Stimulated activated CD4-positive, alpha-beta T cell treated with anti-CD3 and anti-CD28 coated beads, Interleukin-15, amount 100 ng/mL, for 24 hours (primary cell): ENCODE measurements at regions not wholly inside any gene's neighbourhood (a gene's known extent, or its start where the extent isn't known, plus 50 kb on each side); places are given as distances from the start of the nearest gene placed in this dataset.

Experiments
- DNase-seq: peaks from one replicate; pipeline ENCODE4 v3.0.0-alpha.2; 2020

DNA sequence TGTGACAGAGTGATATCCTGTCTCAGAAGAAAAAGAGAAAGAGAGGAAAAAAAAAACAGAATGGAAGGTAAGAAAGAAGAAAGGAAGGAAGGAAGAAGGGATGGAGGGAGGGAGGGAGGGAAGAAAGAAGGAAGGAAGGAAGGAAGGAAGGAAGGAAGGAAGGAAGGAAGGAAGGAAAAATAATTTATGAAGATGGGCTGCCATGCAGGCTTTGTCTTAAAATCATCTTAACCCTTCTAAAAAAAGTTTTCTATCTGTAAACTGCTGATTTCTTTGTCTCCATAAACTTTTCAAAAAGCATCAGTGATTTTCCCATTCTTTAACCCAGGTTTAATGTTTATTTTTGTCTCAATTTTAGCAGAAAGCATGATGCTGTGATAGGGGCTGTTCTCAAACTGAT, 1154.1 kb upstream of the CDH6 start:
- DNase-seq: no peak

DNA sequence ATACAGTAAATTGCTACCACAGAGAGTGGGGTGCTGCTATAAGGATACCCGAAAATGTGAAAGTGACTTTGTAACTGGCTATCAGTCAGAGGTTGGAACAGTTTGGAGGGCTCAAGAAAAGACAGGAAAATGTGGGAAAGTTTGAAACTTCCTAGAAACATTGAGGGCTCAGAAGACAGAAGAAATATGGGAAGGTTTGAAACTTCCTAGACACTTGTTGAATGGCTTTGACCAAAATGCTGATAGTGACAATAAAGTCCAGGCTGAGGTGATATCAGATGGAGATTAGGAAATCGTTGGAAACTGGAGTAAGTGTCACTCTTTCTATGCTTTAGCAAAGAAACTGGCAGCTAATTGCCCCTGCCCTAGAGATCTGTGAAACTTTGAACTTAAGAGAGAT, 1158.6 kb upstream of the CDH6 start:
- DNase-seq: no peak

DNA sequence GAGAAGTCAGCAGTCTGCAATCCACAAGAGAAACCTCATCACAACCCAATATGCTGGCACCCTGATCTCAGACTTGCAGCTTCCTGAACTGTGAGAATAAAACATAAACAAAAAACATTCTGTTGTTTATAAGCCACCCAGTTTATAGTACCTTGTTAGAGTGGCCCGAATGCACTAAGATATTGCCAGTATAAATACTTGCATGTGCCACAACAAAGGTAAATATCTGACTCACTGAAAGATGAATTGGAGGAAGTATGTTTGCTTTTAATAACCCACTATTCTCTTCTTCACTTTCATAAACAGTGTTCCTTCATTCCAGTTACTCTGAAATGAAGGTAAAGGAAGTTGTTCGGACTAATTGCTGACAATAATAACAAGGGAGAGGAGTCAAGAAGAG, 1163.4 kb upstream of the CDH6 start:
- DNase-seq: no peak

DNA sequence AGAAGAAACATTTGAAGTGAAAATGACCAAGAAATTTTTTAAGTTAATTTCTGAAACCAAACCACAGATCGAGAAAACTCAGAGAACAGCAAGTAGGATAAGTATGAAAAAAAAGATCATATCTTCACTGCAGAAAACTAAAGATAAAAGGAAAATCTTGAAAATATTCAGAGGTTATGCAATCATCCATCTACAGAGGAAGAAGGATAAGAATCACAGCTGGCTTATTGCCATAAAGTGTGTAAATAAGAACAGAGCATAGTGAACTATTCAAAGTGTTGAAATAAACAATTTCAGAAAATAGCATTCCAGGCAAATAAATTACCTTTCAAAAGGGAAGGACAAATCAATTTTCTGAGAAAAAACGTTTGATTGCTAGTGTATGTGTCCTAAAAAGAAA, 1191.7 kb upstream of the CDH6 start:
- DNase-seq: no peak

DNA sequence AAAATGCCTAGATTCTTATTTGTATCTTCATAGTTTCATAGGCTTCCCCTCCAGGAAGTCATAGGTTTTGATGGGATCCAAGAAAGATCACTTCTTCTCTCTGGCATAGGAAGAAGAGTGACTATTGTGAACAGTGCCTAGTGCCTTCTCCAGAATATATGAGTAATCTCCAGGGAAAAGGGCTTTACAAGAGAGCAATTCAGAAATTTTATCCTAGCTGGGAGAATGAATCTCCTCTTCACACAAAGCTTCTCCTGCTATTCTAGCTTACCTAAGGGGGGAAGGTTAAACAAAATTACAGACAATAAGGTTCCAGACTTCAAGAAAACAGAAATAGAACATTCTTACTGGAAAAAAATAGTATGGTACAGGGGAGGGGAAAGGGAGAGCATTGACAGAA, 1193.3 kb upstream of the CDH6 start:
- no peak for DNase-seq

DNA sequence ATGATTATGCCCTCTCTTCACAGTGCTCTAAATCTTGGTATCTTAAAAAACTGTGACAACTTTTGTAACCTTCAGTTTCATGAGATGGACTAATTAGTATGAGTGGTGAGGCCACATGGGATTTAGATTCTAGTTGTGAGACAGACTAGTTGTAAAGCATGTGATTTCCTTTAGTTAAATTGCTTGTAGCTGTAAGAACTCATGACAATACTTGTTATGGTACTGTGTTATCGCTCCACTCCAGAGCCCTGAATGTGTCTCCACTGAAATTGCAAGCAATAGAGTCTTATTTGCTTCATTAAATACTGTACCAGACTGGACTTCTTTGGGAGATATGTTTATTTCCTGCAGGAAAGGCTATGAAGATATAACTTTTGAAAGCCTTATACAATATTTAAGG, 1198.3 kb upstream of the CDH6 start:
- no peak for DNase-seq

DNA sequence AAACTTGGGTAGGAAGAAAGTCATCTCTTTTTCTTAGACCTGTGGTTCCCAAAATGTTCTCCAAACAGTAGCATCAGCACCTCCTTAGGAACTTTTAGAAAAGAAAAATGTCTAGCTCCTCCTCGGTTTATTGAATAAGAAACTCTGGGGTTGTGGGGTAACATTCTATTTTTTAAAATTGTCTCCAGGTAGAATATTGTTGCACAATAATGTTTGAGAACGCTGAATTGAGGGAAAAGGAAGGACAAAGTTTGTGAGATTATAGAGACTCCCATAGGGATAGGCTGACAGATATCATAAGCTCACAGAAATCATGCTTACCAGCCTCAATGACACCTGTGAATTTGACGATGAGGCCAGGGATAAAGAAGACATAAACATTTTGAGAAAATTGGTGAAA, 1199.0 kb upstream of the CDH6 start:
- DNase-seq: no peak

DNA sequence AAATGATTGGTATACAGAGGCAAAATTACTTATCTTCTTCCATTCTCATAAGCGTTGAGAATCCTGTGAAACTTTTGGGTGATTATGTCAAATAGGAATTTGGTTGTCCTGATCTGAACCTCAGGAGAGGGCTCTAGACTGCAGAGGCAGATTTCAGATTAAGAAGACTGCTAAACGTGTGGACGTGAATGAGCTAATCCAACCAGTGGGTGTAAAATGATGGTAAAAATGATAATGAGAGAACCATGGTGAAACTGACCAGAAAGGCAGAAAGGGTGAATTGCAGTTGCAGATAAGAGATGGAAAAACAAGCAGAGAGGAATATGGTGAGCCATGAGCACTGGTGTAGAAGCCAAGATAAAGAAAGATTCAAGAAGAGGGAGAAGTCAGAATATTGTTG, 1200.2 kb upstream of the CDH6 start:
- no peak for DNase-seq

DNA sequence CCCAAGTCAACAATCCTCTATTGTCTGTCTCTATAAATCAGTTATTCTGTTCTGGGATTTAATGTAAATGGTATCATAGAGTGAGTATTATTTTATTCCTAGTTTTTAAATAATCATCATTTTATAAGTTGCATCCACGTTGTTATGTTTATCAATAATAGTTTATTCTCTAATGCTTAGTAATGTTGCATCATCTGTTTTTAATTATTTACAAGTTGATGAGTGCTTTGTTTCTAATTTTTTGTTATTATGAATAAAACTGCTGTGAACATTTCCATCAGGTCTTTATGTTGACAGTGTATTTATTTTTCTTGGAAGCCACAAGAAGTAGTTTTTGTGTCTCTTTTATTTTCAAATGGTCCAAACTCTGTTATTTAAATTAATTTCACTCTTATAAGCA, 1201.2 kb upstream of the CDH6 start:
- DNase-seq: no peak

DNA sequence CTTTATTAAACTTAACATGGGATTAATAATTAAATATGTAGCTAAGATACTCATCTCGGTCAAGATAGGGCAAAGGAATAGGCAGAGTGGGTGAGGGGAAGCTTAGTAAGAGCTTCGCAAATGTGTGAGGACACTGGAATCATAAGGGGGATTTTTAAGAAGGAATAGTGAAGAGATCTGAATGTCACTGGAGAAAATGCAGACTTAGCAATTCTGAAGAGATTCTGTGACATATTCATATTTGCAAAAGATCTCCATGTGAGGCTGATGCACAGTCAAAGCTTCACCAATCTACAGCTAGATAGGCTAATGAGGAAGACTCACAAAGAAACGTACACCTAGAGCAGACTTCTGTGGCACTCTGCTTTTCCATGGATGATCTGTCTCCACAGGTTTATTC, 1202.8 kb upstream of the CDH6 start:
- no peak for DNase-seq

DNA sequence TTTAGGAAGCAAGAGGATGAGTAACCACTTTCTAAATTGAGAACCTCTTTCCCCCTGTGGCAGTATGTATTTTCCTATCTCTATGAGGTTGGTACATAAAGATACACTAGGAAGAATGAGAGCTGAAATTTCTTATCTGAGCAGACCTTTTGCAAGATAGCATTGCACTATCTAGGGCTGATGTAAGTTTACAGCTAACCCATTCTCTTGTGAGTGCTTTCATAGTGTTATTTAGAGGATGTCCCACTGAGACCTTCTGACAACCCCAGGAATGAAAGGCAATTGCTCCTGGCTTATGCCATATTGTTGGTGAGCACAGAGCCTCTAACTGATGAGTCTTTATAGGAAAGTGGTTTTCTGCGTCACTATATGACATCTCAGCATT, 1209.3 kb upstream of the CDH6 start:
- no peak for DNase-seq

DNA sequence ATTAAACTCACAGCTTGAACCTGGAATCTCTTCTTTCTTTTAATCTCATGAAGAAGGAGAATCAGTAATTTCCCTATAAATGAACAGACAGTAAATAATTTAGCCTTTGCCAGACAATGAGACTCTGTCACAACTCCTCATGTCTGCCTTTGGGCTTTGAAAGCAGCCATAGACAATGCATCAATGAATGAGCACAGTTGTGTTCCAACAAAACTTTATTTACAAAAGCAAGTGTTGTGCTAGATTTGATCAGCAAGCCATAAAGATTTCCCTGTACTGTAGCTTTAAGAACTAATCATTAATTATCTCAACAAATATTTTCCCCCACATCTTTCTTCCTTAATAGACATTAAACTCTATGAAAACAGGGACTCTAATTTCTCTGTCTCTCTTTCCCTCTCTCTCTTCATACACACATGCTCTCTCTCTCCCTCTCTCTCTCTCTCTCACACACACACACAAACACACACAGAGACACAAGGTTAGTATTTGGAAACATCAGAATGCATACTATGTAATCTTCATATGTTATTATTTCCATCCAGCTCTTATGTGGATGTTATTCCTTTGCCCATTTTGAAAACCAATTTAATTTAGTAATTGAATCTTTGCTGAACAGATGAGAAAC, 1209.8 kb upstream of the CDH6 start:
- DNase-seq: no peak

DNA sequence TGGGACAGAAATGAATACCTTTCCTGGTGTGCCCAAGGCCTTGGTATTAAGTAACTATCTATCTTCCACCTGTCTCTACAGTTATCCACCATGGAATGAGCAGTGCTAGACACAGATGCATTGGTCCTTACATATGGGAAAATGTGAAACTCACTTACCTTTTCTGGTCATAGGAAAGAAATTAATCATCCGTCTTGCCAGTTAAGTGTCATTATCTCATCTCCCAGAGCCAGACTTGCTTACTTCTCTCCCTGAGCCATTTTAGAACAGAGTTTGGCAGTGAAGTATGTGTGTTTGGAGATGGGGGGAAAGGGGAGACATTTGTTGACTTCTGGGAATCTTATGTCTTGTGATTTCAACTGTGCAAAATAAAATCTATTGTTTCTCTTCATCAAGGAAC, 1211.0 kb upstream of the CDH6 start:
- DNase-seq: no peak

DNA sequence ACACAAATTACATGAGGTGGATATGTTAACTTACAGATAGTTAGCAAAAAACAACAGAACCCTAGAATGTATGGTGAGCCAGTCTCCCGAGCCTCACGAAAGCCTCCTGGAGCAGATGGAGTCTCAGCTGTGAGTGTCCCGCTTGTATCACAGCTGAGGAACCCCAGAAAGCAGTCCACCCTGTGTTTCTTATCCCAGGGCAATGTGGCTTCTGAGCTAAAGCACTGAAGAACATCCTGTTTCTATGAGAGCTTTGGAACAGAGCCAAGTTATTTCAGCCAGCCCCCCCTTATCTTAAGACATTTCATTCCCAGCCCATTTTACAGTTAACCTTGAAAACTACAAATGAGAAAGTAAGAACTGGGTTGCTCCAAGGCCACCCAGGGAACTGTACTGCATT, 1220.9 kb upstream of the CDH6 start:
- DNase-seq: no peak

DNA sequence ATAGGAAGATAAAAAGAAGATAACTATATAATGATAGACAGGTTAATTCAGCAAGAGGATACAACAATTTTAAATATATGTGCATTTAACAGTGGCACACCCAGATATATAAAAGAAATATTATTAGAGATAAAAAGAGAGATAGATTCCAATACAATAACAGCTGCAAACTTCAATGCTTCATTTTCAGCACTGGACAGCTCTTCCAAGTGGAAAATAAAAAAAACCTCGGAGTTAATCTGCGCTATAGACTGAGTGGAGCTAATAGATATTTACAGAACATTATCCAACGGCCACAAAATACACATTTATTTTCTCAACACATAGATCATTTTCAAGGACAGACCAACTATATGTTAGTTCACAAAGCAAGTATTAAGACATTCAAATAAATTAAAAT, 1229.5 kb upstream of the CDH6 start:
- DNase-seq: no peak

DNA sequence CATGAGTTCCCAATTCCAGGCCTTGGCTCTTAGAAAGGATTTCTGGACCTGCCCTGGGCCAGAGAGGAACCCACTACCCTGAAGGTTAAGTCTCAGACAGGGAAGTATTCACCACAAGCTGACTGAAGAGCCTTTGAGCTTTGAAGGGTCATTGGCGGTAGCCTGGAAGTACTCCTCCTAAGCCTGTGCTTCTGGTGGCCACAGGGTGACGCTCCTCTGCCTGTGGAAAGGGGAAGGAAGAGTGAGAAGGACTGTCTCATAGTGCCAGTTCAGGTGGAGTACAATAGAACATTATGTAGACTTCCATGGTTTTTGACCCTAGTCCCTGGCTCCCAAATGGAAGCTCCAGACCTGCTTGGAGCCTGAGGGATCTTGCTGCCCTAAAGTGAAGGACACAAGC, 1233.2 kb upstream of the CDH6 start:
- DNase-seq: no peak

DNA sequence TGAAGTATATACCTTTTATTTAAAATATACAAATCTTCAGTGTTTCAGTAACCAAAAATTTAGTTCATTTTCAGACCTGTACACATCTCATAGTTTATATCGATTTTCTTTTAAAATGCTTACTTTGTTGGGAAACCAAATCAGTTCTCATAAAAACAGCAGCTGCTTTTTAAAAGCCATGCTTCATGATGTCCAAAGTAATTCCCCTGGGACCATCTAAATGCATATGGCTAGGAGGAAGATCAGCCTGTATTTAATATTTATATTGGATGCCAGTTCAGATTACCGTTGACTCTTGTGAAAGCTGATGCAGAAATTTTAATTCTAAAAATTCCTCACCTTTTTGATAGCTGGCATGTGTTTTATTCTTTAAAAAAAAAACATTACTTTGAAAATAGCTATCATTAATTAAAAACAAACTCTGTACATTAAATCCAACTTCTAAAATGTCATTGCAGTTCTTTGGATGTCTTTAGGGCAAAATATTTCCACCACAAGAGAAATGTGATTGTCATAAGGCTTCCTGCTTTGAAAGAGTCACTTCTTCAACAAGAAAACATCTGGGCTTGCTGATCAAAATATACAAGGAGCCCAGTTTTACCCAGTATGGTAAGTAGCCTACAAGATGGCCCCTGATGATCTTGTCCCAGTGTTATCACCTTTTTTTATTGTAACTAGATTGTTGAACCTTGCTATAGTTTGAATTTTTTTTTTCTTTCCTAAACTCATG, 1242.9 kb upstream of the CDH6 start:
- no peak for DNase-seq

DNA sequence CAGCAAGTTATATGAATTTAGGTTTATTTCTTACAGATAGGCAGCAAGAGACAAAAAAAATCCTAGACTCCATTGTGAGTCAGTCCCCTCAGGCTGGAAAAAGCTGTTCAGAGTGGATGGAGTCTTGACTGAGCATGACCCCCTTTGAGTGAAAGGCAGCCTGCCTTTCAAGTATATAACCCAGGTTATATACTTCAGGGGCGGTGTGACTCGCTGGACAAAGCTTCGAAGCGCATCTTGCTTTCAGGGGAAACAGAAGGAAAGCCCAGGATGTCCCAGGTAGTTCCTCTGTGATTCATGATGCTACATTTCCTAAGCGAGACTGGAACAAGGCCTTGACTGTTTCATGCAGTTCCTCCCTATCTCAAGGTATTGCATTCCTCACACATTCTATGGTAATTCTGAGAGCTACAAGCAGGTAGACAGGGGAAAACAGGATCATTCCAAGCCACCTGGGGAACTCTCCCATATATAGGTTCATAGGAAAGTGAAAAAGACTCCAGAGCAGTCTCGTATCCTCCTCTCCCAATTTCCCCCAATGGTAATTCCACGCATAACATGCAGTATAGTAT, 1244.1 kb upstream of the CDH6 start:
- DNase-seq: no peak

DNA sequence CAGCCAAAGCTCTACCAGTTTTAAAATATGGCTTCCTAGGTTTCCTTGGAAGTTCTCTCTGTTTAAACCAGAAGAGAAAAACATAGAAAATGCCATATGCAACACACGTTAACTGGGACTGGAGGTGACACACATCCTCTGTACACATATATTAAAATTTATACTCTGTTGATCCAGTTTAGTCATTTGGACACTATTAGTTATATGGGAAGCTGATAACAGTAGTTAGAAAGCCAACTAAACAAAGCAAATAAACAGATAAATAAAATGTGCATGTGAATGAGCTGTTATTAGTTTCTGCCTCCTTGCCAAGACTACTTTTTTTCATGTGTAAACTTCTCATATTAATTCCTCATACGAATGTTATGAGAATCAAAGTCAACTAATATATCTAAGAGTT, 1249.2 kb upstream of the CDH6 start:
- DNase-seq: no peak

DNA sequence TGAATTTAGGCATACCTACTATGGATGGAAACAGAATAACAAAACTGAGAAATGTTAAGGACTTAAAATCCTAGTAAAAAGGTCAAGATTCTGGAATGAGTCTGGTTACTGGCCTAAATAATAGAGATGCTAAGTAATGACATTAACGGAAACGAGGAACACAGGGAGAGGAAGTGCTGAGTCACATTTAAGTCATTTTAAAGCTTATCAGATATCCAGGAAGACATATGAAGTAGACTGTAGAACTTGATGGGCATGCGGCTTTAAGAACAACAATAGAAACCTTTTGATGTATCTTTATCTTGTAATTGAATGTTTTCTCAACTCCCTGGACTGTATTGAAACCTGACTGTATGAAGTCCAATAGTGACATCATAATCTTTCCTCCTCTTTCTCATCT, 1251.4 kb upstream of the CDH6 start:
- DNase-seq: no peak

DNA sequence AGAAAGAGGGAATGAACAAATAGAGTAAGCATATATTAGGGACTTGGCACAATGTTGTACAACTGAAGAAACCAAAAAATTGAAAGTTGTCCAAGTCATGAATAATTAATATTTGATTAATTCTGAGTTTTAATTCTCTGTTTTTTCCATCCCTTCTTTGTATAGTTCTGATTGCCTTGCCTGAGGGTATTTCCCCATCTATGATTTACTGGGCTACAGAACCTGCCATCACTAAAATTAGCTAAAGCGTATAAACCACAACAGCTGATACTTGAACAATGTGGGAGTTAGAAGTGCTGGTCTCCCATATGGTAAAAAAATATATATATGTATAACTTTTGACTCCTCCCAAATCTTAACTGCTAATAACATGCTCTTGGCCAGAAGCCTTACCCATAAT, 1253.5 kb upstream of the CDH6 start:
- DNase-seq: no peak

DNA sequence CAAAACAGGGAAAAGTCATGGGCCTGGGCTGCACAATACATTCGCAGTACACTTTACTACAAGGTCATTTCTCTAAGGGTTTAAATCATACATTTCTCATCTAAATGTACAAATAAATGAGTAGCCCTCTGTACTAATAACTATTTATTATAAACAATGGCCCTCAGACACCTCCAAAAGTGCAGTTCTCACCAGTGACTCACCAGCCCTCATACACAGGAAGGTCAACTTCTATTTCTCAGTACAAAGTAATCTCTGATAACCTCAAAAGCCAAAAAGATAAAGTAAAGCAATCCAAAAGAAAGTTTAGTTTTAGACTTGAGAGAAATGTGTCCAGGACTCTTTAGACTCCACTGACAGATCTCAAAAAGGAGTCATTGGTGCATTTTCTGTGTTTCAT, 1258.1 kb upstream of the CDH6 start:
- no peak for DNase-seq

DNA sequence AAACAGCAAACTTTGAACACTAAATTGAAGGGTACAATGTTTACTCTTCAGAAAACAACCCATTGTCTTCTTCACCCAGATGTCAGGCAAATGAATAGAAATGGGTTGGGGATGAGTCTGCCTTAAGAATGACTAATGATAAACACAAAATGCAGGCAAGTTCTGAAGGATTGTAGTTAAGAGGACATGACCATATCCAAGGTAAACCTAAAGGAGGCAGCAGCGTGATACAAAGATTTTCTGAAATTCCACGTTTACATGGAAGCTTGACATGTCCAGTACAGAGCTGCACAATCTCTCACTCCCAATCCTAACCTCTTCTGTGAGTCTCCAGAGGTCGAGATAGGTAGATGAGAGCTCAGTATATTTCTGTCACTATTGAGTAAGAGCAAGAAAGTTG, 1263.2 kb upstream of the CDH6 start:
- DNase-seq: no peak

DNA sequence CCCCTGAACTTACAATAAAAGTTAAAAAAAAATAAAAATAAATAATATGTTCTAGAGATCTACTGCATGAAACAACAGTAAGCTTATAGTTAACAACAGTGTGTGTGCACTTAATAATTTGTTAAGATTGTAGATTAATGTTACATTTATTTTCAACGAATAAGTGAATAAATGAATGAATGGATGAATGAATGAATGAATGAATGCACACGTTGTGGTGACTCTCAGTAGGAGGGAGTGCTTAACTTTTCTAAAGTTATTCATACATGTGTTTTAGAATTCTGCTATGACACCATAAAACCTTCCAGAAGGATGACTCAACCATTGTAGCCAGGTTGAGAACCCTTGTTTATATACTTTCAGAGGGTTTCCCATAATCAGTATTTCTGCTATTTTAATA, 1269.4 kb upstream of the CDH6 start:
- no peak for DNase-seq
